ENCODE measurements at regions not wholly inside any gene's neighbourhood (a gene's known extent, or its start where the extent isn't known, plus 50 kb on each side); places are given as distances from the start of the nearest gene placed in this dataset.

GRCh38 chr2:207449642-207450165, 80.1 kb upstream of the CREB1 start:
- DNase-seq (ENCODE audit: low read depth) = no peak

- no peak for DNase-seq (ENCODE audit: low read depth)
Observed at GRCh38 chr2:207450186-207450585, 79.6 kb upstream of the CREB1 start.

GRCh38 chr2:207458582-207458981, 71.2 kb upstream of the CREB1 start:
- no peak for DNase-seq (ENCODE audit: low read depth)

- no peak for DNase-seq (ENCODE audit: low read depth)
Observed at GRCh38 chr2:207459990-207460757, 69.6 kb upstream of the CREB1 start.

GRCh38 chr2:207463433-207463832, 66.3 kb upstream of the CREB1 start:
- no peak for DNase-seq (ENCODE audit: low read depth)

GRCh38 chr2:207464007-207464406, 65.8 kb upstream of the CREB1 start:
- DNase-seq (ENCODE audit: low read depth) = no peak

- DNase-seq (ENCODE audit: low read depth) = no peak
Observed at GRCh38 chr2:207465894-207466293, 63.9 kb upstream of the CREB1 start.

- no peak for DNase-seq (ENCODE audit: low read depth)
Observed at GRCh38 chr2:207467716-207468347, 61.9 kb upstream of the CREB1 start.

- no peak for DNase-seq (ENCODE audit: low read depth)
Observed at GRCh38 chr2:207468488-207468887, 61.3 kb upstream of the CREB1 start.

- DNase-seq (ENCODE audit: low read depth) = no peak
Observed at GRCh38 chr2:207469451-207469850, 60.3 kb upstream of the CREB1 start.

- no peak for DNase-seq (ENCODE audit: low read depth)
Observed at GRCh38 chr2:207469943-207470729, 59.6 kb upstream of the CREB1 start.

GRCh38 chr2:207471261-207471660, 58.5 kb upstream of the CREB1 start:
- DNase-seq (ENCODE audit: low read depth) = no peak

GRCh38 chr2:207472343-207473048, 57.3 kb upstream of the CREB1 start:
- DNase-seq (ENCODE audit: low read depth) = no peak

GRCh38 chr2:207473049-207473930, 56.5 kb upstream of the CREB1 start:
- peak; percentile 14 for DNase-seq (ENCODE audit: low read depth)

- no peak for DNase-seq (ENCODE audit: low read depth)
Observed at GRCh38 chr2:207473931-207474235, 55.9 kb upstream of the CREB1 start.

GRCh38 chr2:207474863-207475485, 54.8 kb upstream of the CREB1 start:
- peak; percentile 11 for DNase-seq (ENCODE audit: low read depth)

- DNase-seq (ENCODE audit: low read depth) = no peak
Observed at GRCh38 chr2:207475546-207475945, 54.2 kb upstream of the CREB1 start.

- no peak for DNase-seq (ENCODE audit: low read depth)
Observed at GRCh38 chr2:207477896-207478295, 51.9 kb upstream of the CREB1 start.

- DNase-seq (ENCODE audit: low read depth) = no peak
Observed at GRCh38 chr2:207478572-207478971, 51.2 kb upstream of the CREB1 start.

- no peak for DNase-seq (ENCODE audit: low read depth)
Observed at GRCh38 chr2:207479198-207479785, 50.5 kb upstream of the CREB1 start.

Data from stimulated activated CD8-positive, alpha-beta memory T cell treated with anti-CD3 and anti-CD28 coated beads, Interleukin-4, amount 100 ng/mL, for 24 hours (primary cell).